WERI-Rb-1 (cell line): ENCODE measurements at regions not wholly inside any gene's neighbourhood (a gene's known extent, or its start where the extent isn't known, plus 50 kb on each side); places are given as distances from the start of the nearest gene placed in this dataset.

Experiments used
- DNase-seq: peaks from one replicate; pipeline ENCODE4 v3.0.0-alpha.2; 2020
- H3K27ac ChIP-seq: fragments of 250-450 bp; sonication (Bioruptor Pico); 2 replicates; pipeline ENCODE4 v1.5.1; 2020; ENCODE audit warnings: mild to moderate bottlenecking, moderate library complexity
- H3K27me3 ChIP-seq: fragments of 250-450 bp; sonication (Bioruptor Pico); 2 replicates; pipeline ENCODE4 v1.5.1; 2021; ENCODE audit warnings: mild to moderate bottlenecking, low read depth, moderate library complexity; ENCODE audit not compliant: insufficient read depth, severe bottlenecking
- H3K36me3 ChIP-seq: fragments of 250-450 bp; sonication (Bioruptor Pico); 2 replicates; pipeline ENCODE4 v1.5.1; 2020; ENCODE audit warnings: mild to moderate bottlenecking, moderate library complexity
- H3K4me3 ChIP-seq: 2 replicates; pipeline ENCODE4 v1.5.1; 2011; ENCODE audit warnings: low read depth, mild to moderate bottlenecking, control low read depth, low read length
- H3K9me3 ChIP-seq: fragments of 250-450 bp; sonication (Bioruptor Pico); 2 replicates; pipeline ENCODE4 v1.5.1; 2021; ENCODE audit warnings: mild to moderate bottlenecking, moderate library complexity; ENCODE audit not compliant: severe bottlenecking
- TF ChIP-seq, protein P1 (sequence below): IDR thresholded peaks from 2 replicates; pipeline ENCODE4 v1.5.1; 2011; ENCODE audit warnings: low read depth, mild to moderate bottlenecking, control low read depth, inconsistent platforms, low read length

DNA sequence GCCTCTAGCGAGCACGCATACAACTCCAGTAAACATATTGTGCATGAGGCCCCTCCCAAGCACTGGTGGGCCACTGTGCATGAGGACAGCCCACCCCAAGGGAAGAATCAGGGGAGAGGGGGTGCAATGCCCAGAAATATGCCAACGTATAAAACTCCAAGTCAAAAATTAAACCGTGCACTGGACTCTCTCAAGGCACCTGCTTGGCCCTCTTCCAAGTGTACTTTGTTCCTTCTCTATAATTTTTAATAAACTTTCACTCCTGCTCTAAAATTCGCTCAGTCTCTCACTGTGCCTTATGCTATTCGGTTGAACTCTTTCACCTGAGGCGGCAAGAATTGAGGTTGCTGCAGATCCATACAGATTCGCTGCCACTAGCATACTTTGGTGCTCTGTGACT, 465.3 kb upstream of the TENM4 start:
- Histone ChIP-seq H3K27ac (no peak overlapping the region), H3K27me3 (peaks cover 35% of the 10 kb centered on the region), H3K36me3 (no peaks in the 10 kb centered on the region), H3K9me3 (no peaks in the 10 kb centered on the region), H3K4me3 (no peak overlapping the region)
- no peak for DNase-seq
- TF ChIP-seq, protein P1, sequence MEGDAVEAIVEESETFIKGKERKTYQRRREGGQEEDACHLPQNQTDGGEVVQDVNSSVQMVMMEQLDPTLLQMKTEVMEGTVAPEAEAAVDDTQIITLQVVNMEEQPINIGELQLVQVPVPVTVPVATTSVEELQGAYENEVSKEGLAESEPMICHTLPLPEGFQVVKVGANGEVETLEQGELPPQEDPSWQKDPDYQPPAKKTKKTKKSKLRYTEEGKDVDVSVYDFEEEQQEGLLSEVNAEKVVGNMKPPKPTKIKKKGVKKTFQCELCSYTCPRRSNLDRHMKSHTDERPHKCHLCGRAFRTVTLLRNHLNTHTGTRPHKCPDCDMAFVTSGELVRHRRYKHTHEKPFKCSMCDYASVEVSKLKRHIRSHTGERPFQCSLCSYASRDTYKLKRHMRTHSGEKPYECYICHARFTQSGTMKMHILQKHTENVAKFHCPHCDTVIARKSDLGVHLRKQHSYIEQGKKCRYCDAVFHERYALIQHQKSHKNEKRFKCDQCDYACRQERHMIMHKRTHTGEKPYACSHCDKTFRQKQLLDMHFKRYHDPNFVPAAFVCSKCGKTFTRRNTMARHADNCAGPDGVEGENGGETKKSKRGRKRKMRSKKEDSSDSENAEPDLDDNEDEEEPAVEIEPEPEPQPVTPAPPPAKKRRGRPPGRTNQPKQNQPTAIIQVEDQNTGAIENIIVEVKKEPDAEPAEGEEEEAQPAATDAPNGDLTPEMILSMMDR: no peak

DNA sequence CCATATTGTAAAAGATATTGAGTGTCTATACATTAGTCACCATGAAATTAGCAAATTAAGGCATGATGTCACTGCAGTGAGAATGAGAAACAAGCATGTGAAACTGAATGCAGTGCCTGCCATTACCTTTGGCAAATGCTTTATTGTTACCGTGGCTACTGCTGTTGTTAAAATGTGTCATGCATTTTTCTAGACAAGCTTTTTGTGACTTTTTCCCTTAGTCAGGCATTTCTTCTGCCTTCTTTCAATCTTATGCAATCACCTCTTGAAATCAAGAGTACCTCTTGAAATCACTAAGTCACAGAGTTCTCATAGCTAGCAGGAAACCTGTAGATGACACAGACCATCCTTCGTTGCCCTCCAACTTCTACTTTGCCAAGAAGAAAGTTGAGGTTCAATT, 461.7 kb upstream of the TENM4 start:
- TF ChIP-seq, protein P1: no peak
- peaks cover 50% of the 10 kb centered on the region for H3K27me3 ChIP-seq
- H3K9me3 ChIP-seq: no peaks in the 10 kb centered on the region
- no peaks in the 10 kb centered on the region for H3K36me3 ChIP-seq
- H3K27ac ChIP-seq: no peak overlapping the region
- no peak for DNase-seq
- H3K4me3 ChIP-seq: no peak overlapping the region

DNA sequence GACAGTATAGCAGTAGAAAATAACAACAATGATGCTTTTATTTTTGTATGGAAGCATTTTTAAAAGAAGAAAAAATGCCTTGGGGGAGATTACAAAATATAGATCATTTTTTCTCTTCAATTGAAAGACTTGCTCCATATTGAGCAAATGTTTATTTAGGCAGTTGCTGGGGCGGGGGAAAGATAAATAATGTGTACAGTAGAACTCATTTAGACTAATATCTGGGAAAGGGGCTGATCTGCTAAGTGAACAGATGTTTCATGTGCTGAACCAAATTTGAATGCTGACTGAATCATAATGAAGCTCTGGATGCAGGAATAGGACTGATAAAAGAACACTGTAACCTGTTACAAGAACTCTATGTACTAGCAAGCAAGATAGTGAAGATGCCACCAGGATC, 457.1 kb upstream of the TENM4 start:
- H3K27me3 ChIP-seq: peaks cover 58% of the 10 kb centered on the region
- H3K9me3 ChIP-seq: no peaks in the 10 kb centered on the region
- no peaks in the 10 kb centered on the region for H3K36me3 ChIP-seq
- no peak overlapping the region for H3K27ac ChIP-seq
- no peak overlapping the region for H3K4me3 ChIP-seq
- no peak for DNase-seq
- TF ChIP-seq, protein P1: no peak

DNA sequence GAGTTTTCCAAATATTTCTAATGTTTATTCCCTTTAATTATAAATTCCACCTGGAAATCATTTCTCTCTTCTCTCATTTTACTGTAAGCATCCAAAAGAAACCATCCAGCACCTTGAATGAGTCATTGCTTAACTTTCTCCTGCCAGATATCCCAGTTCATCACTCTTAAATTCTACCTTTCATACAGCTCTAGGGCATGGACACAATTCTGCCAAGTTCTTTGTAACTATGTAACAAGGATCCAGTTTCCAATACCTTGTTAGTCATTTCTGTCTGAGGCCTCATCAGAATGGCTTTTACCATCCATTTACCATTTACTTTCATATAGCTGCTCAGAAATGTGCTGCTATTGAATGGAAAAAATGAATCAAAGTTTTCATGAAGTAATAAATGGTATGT, 455.4 kb upstream of the TENM4 start:
- no peak overlapping the region for H3K27ac ChIP-seq
- TF ChIP-seq, protein P1: no peak
- H3K36me3 ChIP-seq: no peaks in the 10 kb centered on the region
- no peak for DNase-seq
- peaks cover 56% of the 10 kb centered on the region for H3K27me3 ChIP-seq
- no peak overlapping the region for H3K4me3 ChIP-seq
- H3K9me3 ChIP-seq: no peaks in the 10 kb centered on the region

DNA sequence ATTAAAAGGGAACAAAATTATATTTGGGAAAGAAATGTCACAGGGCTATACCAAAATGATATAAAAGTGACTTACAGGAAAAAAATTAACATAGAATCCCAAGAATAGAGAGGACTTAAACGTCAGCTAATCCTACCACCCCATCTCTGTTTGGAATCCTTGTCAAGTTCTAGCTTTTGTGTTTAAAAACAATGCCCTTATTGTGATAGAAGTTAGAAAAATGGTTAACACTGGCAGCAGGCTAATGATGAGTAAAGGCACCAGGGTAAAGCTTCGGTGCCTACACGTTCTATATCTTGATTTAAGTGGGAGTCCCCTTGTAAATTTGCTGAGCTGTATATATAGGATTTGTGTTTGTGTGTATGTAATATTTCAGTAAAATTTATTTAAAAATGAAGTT, 453.3 kb upstream of the TENM4 start:
- TF ChIP-seq, protein P1: no peak
- Histone ChIP-seq H3K9me3 (no peaks in the 10 kb centered on the region), H3K27me3 (peaks cover 41% of the 10 kb centered on the region), H3K27ac (no peak overlapping the region), H3K4me3 (no peak overlapping the region), H3K36me3 (no peaks in the 10 kb centered on the region)
- no peak for DNase-seq

DNA sequence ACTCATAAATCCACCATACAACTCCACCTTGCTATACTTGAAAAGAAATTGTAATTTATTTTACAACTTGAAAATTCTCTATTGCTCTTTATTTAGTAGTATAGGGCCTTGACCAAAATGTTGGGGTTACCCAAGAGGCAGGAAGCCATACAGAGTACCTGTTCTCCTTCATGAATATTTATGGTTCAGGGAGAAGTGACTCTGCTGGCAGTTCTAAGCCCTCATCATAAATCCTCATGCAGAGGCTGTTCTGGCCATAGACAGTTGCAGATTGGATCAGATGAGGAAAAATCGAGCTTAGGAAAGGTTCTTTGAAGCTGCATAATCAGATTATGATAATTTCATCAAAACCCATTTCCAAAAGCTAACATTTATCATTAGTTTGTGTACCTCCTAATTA, 449.4 kb upstream of the TENM4 start:
- H3K27me3 ChIP-seq: peaks cover 32% of the 10 kb centered on the region
- DNase-seq: no peak
- no peak overlapping the region for H3K4me3 ChIP-seq
- H3K27ac ChIP-seq: no peak overlapping the region
- TF ChIP-seq, protein P1: no peak
- H3K9me3 ChIP-seq: no peaks in the 10 kb centered on the region
- H3K36me3 ChIP-seq: no peaks in the 10 kb centered on the region
